ENCODE measurements at regions not wholly inside any gene's neighbourhood (a gene's known extent, or its start where the extent isn't known, plus 50 kb on each side); places are given as distances from the start of the nearest gene placed in this dataset.

DNA sequence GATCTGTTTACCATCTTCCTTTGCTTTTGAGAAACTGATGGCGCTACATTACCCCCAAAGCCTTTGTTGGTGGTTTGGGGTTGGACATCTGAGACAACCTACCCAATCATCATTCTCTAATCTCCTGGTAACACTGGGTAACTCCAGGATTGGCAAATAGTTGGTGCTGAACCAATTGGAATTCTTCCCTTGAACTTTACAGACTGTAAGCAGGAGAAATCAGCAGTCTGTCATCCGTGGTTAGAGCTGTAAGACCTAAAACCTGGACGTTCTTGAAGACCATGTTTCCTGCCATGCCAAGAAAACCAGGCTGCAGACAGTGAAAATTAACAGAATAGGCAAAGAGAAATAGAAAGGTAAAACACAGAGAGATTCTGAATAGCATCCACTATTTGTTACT, 398.8 kb upstream of the SALL1 start:
- TF ChIP-seq, protein P1, sequence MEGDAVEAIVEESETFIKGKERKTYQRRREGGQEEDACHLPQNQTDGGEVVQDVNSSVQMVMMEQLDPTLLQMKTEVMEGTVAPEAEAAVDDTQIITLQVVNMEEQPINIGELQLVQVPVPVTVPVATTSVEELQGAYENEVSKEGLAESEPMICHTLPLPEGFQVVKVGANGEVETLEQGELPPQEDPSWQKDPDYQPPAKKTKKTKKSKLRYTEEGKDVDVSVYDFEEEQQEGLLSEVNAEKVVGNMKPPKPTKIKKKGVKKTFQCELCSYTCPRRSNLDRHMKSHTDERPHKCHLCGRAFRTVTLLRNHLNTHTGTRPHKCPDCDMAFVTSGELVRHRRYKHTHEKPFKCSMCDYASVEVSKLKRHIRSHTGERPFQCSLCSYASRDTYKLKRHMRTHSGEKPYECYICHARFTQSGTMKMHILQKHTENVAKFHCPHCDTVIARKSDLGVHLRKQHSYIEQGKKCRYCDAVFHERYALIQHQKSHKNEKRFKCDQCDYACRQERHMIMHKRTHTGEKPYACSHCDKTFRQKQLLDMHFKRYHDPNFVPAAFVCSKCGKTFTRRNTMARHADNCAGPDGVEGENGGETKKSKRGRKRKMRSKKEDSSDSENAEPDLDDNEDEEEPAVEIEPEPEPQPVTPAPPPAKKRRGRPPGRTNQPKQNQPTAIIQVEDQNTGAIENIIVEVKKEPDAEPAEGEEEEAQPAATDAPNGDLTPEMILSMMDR (IDR thresholded peaks at IDR 0.05), result no peak
- no peak for TF ChIP-seq POLR2A (IDR thresholded peaks at IDR 0.05)
- TF ChIP-seq POLR2AphosphoS5 (IDR thresholded peaks at IDR 0.05), result no peak

Measured in breast epithelium (tissue), 3 donors.